ENCODE measurements at regions not wholly inside any gene's neighbourhood (a gene's known extent, or its start where the extent isn't known, plus 50 kb on each side); places are given as distances from the start of the nearest gene placed in this dataset.

DNA sequence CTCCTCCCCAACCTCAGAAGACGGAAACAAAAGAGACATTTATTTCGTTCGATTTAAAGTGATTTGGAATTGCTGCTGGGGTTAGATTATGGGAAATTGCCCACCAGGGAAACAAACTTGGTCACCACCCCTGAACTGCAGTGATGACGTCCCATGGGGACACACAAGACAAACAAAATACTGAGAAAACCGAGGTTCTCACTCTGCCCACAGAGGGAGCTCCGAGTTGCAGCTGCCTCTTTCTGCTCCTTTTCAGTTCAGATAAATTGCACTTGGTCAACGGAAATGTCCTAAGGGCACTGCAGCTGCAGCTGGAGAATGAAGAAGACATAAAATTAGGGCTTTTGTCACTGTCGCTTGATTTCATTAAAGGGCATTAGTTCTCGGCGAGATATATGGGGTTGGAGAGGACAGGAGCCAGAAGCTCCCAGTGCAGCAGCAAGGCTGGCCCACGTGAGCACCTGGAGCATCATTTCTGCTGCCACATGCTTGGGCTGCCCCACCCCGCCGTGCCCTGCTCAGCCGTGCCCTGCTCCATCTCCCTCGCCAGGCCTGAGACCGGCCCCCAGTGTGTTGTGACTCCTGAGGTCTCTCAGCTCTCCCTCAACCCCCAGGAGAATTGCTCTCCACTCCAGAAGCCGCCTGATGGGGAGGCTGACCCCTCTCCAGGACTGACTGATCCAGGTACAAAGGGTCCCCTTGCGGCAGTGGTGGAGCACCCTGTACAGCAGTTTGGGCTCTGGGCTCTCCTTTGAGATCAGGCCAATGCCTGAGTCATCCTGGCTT, 231.7 kb upstream of the AJAP1 start:
- no peak overlapping the region for H3K27ac Mint-ChIP-seq
- H3K4me1 Mint-ChIP-seq, result no peaks in the 10 kb centered on the region
- peaks cover 17% of the 10 kb centered on the region for H3K27me3 Mint-ChIP-seq
- peaks cover 14% of the 10 kb centered on the region for H3K9me3 Mint-ChIP-seq
- H3K4me3 Mint-ChIP-seq, result no peak overlapping the region
- no peak for ATAC-seq
- H3K36me3 Mint-ChIP-seq, result no peaks in the 10 kb centered on the region

GRCh38 chr1:4424254-4424653, 230.2 kb upstream of the AJAP1 start:
- peaks cover 10% of the 10 kb centered on the region for H3K27me3 Mint-ChIP-seq
- peaks cover 14% of the 10 kb centered on the region for H3K9me3 Mint-ChIP-seq
- H3K36me3 Mint-ChIP-seq, result no peaks in the 10 kb centered on the region
- H3K27ac Mint-ChIP-seq, result no peak overlapping the region
- no peak for ATAC-seq
- H3K4me3 Mint-ChIP-seq, result no peak overlapping the region
- H3K4me1 Mint-ChIP-seq, result no peaks in the 10 kb centered on the region

DNA sequence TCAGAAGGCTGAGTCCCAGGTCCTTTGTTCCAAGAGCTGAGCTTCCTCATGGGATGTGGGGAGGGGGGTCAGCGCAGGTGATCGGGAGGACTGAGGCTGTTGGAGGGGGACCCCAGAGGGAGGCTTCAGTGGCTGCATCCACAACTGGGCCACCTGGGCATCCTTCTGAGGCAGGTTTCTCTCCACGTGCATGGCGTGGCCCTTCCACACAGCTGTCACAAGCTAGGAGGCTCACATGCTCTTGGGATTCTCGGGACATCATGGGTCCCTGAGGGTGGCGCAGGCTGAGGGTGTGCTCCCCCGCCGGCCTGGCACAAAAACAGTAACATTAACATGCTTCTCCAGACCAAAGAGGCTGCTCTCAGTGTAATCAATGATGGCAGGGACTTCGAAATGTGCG, 229.6 kb upstream of the AJAP1 start:
- Mint-ChIP-seq H3K4me1 (no peaks in the 10 kb centered on the region), H3K9me3 (peaks cover 10% of the 10 kb centered on the region), H3K36me3 (no peaks in the 10 kb centered on the region), H3K4me3 (no peak overlapping the region), H3K27me3 (peaks cover 10% of the 10 kb centered on the region), H3K27ac (no peak overlapping the region)
- ATAC-seq, result no peak

GRCh38 chr1:4425892-4426291, 228.5 kb upstream of the AJAP1 start:
- ATAC-seq, result no peak
- Mint-ChIP-seq H3K27me3 (peaks cover 10% of the 10 kb centered on the region), H3K4me3 (no peak overlapping the region), H3K9me3 (peaks cover 7% of the 10 kb centered on the region), H3K27ac (no peak overlapping the region), H3K36me3 (no peaks in the 10 kb centered on the region), H3K4me1 (no peaks in the 10 kb centered on the region)

GRCh38 chr1:4428711-4429110, 225.7 kb upstream of the AJAP1 start:
- Mint-ChIP-seq H3K27ac (no peak overlapping the region), H3K9me3 (peaks cover 7% of the 10 kb centered on the region)
- no peak for ATAC-seq

GRCh38 chr1:4430406-4431365, 223.7 kb upstream of the AJAP1 start:
- H3K4me3 Mint-ChIP-seq, result no peak overlapping the region
- no peaks in the 10 kb centered on the region for H3K36me3 Mint-ChIP-seq
- no peak overlapping the region for H3K27ac Mint-ChIP-seq
- no peak for ATAC-seq
- no peaks in the 10 kb centered on the region for H3K27me3 Mint-ChIP-seq
- H3K4me1 Mint-ChIP-seq, result no peaks in the 10 kb centered on the region
- peaks cover 7% of the 10 kb centered on the region for H3K9me3 Mint-ChIP-seq

More at GRCh38 chr1:4428711-4429110, 225.7 kb upstream of the AJAP1 start:
- H3K4me1 Mint-ChIP-seq, result no peaks in the 10 kb centered on the region
- H3K36me3 Mint-ChIP-seq, result no peaks in the 10 kb centered on the region
- H3K27me3 Mint-ChIP-seq, result no peaks in the 10 kb centered on the region
- no peak overlapping the region for H3K4me3 Mint-ChIP-seq

- Mint-ChIP-seq H3K9me3 (peaks cover 4% of the 10 kb centered on the region), H3K36me3 (no peaks in the 10 kb centered on the region), H3K4me1 (no peaks in the 10 kb centered on the region), H3K4me3 (no peak overlapping the region), H3K27ac (no peak overlapping the region), H3K27me3 (no peaks in the 10 kb centered on the region)
- ATAC-seq, result no peak
Observed at GRCh38 chr1:4431491-4431890, 222.9 kb upstream of the AJAP1 start.

DNA sequence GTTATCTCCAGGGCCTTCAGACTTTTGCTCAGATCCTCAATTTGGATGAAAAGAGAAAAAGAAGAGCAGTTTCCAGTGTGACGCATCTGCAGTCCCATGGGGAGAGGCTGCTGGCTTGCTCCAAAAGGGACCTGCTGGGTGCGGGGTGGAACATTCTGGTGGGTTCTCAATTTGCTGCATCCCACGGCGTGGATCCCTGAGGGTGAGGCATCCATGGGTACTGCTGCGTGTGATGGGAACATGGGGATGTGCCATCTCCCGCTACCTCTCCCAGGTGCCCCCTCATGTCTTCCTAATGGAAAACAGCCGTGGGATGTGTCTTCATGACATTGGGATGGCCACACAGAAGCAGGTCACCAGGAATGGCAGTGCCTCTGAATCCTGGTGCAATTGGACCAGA, 221.3 kb upstream of the AJAP1 start:
- Mint-ChIP-seq H3K36me3 (no peaks in the 10 kb centered on the region), H3K4me1 (no peaks in the 10 kb centered on the region), H3K9me3 (peaks cover 7% of the 10 kb centered on the region), H3K4me3 (no peak overlapping the region), H3K27me3 (no peaks in the 10 kb centered on the region), H3K27ac (no peak overlapping the region)
- ATAC-seq, result no peak

DNA sequence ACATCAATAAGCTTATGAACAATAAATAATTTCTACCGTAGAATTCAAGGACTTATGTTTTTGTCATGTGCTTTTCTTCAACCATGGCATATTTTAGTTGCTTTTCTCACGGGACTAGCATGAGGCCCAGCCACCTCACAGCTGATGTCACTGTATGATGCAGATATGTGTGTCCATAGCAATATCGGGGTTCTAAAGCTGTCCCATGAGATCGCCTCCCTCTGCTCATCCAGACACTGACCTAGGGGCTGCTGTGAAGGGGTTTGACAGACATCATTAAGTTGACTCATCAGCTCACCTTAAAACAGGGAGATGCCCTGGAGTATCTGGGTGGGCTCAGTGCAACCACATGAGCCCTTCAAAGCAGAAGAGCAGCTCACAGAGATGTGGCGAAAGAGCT, 210.3 kb upstream of the AJAP1 start:
- Mint-ChIP-seq H3K27me3 (peaks cover 42% of the 10 kb centered on the region), H3K36me3 (no peaks in the 10 kb centered on the region), H3K4me1 (no peaks in the 10 kb centered on the region), H3K9me3 (no peaks in the 10 kb centered on the region), H3K4me3 (no peak overlapping the region), H3K27ac (no peak overlapping the region)
- no peak for ATAC-seq

- H3K4me1 Mint-ChIP-seq, result no peaks in the 10 kb centered on the region
- H3K4me3 Mint-ChIP-seq, result no peak overlapping the region
- no peaks in the 10 kb centered on the region for H3K9me3 Mint-ChIP-seq
- ATAC-seq, result no peak
- peaks cover 52% of the 10 kb centered on the region for H3K27me3 Mint-ChIP-seq
- H3K27ac Mint-ChIP-seq, result no peak overlapping the region
- H3K36me3 Mint-ChIP-seq, result no peaks in the 10 kb centered on the region
Observed at GRCh38 chr1:4447778-4448420, 206.5 kb upstream of the AJAP1 start.

DNA sequence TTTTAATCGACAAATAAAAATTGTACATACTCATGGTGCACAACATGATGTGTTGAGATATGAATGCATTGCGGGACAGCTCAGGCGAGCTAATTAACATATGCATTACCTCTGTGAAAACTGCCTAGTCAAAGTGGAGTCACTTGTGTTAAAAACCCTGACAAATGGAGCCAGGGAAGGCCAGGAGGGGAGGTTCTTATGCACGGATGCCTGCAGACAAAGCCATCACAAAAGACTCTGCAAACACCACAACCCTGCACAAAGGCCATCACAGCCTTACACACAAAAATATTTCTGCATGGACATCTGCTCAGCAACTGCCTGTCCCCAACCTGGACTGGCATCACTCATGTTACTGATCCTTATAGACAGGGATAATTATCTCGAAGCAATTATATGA, 204.4 kb upstream of the AJAP1 start:
- peaks cover 48% of the 10 kb centered on the region for H3K27me3 Mint-ChIP-seq
- H3K4me1 Mint-ChIP-seq, result no peaks in the 10 kb centered on the region
- no peak overlapping the region for H3K4me3 Mint-ChIP-seq
- H3K9me3 Mint-ChIP-seq, result no peaks in the 10 kb centered on the region
- ATAC-seq, result no peak
- H3K27ac Mint-ChIP-seq, result no peak overlapping the region
- no peaks in the 10 kb centered on the region for H3K36me3 Mint-ChIP-seq

DNA sequence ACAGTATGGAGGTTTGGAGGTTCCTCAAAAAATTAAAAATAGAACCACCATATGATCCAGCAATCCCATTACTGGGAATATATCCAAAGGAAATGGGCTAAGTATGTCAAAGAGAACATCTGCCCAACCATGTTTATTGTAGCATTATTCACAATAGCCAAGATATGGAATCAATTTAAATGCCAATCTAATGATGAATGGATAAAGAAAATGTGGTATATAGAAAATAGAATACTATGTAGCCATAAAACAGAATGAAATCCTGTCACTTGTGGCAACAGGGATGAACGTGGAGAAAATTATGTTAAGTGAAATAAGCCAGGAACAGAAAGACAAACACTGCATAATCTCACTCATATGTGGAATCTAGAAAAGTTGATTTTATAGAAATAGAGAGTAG, 201.7 kb upstream of the AJAP1 start:
- H3K27ac Mint-ChIP-seq, result no peak overlapping the region

DNA sequence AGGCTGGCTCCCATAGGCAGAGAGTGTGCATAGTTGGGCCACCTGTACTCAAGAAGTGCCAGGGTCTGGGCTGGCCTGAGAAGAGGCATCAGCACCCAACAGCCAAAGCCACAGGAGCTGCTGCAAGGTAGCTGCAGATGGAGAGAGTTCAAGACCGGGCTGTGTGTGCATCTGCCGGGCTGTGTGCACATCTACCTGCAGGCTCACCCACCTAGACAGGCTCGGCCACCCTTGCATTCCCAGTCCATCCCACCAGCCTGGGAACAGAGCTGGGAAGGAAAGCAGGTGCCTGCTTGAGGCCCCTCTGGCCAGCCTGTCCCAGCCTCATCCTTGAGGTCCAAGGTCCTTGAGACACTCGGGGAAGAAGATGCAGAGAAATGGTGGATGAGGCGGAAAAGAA, 194.4 kb upstream of the AJAP1 start:
- Mint-ChIP-seq H3K36me3 (no peaks in the 10 kb centered on the region), H3K4me1 (no peaks in the 10 kb centered on the region), H3K27me3 (no peaks in the 10 kb centered on the region), H3K27ac (no peak overlapping the region), H3K9me3 (peaks cover 2% of the 10 kb centered on the region), H3K4me3 (no peak overlapping the region)
- no peak for ATAC-seq

More for the DNA sequence above, 201.7 kb upstream of the AJAP1 start:
- Mint-ChIP-seq H3K36me3 (no peaks in the 10 kb centered on the region), H3K9me3 (no peaks in the 10 kb centered on the region), H3K4me3 (no peak overlapping the region), H3K27me3 (peaks cover 27% of the 10 kb centered on the region), H3K4me1 (no peaks in the 10 kb centered on the region)
- ATAC-seq, result no peak

DNA sequence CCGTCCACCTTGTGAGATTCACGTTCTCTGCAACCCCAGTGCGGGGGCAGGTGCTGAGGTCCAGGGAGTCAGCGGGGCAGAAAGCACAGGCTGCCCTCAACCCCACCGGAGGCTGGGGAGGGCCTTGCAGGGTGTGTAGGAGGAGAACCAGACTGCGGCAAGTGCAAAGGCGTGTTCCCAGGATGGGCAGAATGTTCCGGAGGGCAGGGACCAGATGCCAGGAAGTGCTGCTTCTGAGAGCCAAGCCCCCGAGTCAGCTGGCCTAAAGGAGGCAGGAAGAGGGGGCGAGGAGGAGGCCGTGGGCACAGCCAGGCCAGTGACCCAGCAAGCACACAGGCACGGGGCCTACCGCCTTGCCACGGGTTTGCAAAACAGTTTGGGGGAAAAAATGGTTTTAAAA, 193.8 kb upstream of the AJAP1 start:
- Mint-ChIP-seq H3K4me3 (no peak overlapping the region), H3K9me3 (peaks cover 4% of the 10 kb centered on the region), H3K36me3 (no peaks in the 10 kb centered on the region), H3K4me1 (no peaks in the 10 kb centered on the region), H3K27ac (no peak overlapping the region), H3K27me3 (no peaks in the 10 kb centered on the region)
- no peak for ATAC-seq

- Mint-ChIP-seq H3K27me3 (no peaks in the 10 kb centered on the region), H3K4me1 (no peaks in the 10 kb centered on the region), H3K27ac (no peak overlapping the region), H3K9me3 (peaks cover 4% of the 10 kb centered on the region), H3K4me3 (no peak overlapping the region), H3K36me3 (no peaks in the 10 kb centered on the region)
- no peak for ATAC-seq
Observed at GRCh38 chr1:4461726-4462290, 192.6 kb upstream of the AJAP1 start.

Measured in stimulated activated memory B cell treated with anti-CD40 and anti-IgM and Interleukin-4, amounts not matched to agents 10 μg/mL and 1 μg/mL and 100 μg/mL, for 72 hours (primary cell).